GM18520 (cell line): ENCODE measurements at regions not wholly inside any gene's neighbourhood (a gene's known extent, or its start where the extent isn't known, plus 50 kb on each side); places are given as distances from the start of the nearest gene placed in this dataset.

Source experiments
- ATAC-seq: cut with Tn5 transposase; IDR thresholded peaks from one replicate; pipeline ENCODE4 v1.9.1; 2021; ENCODE audit not compliant: unreplicated experiment

GRCh38 chr10:131621784-131622624, 278.8 kb upstream of the PPP2R2D start:
- ATAC-seq = no peak

GRCh38 chr10:131625041-131625440, 275.8 kb upstream of the PPP2R2D start:
- no peak for ATAC-seq

- ATAC-seq = no peak
Observed at GRCh38 chr10:131626274-131626673, 274.5 kb upstream of the PPP2R2D start.

GRCh38 chr10:131629026-131629770, 271.6 kb upstream of the PPP2R2D start:
- no peak for ATAC-seq

GRCh38 chr10:131630772-131631258, 270.0 kb upstream of the PPP2R2D start:
- no peak for ATAC-seq

GRCh38 chr10:131631619-131632018, 269.2 kb upstream of the PPP2R2D start:
- ATAC-seq = no peak

GRCh38 chr10:131635564-131636015, 265.2 kb upstream of the PPP2R2D start:
- no peak for ATAC-seq

- no peak for ATAC-seq
Observed at GRCh38 chr10:131636116-131636515, 264.7 kb upstream of the PPP2R2D start.

GRCh38 chr10:131636841-131637724, 263.7 kb upstream of the PPP2R2D start:
- no peak for ATAC-seq

GRCh38 chr10:131638049-131638879, 262.5 kb upstream of the PPP2R2D start:
- no peak for ATAC-seq

GRCh38 chr10:131638880-131639278, 261.9 kb upstream of the PPP2R2D start:
- ATAC-seq = no peak

- no peak for ATAC-seq
Observed at GRCh38 chr10:131640045-131640644, 260.7 kb upstream of the PPP2R2D start.

- peak; percentile 95 for ATAC-seq
Observed at GRCh38 chr10:131641231-131641630, 259.6 kb upstream of the PPP2R2D start.

- no peak for ATAC-seq
Observed at GRCh38 chr10:131641898-131642297, 258.9 kb upstream of the PPP2R2D start.

- no peak for ATAC-seq
Observed at GRCh38 chr10:131642966-131643365, 257.8 kb upstream of the PPP2R2D start.

GRCh38 chr10:131644289-131644688, 256.5 kb upstream of the PPP2R2D start:
- ATAC-seq = no peak

- ATAC-seq = no peak
Observed at GRCh38 chr10:131644864-131645658, 255.7 kb upstream of the PPP2R2D start.

- ATAC-seq = no peak
Observed at GRCh38 chr10:131645756-131646155, 255.1 kb upstream of the PPP2R2D start.
